ENCODE measurements at regions not wholly inside any gene's neighbourhood (a gene's known extent, or its start where the extent isn't known, plus 50 kb on each side); places are given as distances from the start of the nearest gene placed in this dataset.

- intact Hi-C loops (cut with DNase I), result no loop called here
Measured at GRCh38 chr5:145708169-145708568, 127.0 kb downstream of the PRELID2 start.

GRCh38 chr5:145704724-145705123 is 130.4 kb downstream of the PRELID2 start:
- intact Hi-C loops (cut with DNase I), result no loop called here
- no peak for DNase-seq

More at GRCh38 chr5:145708169-145708568, 127.0 kb downstream of the PRELID2 start:
- no peak for DNase-seq

- intact Hi-C loops (cut with DNase I), result no loop called here
- no peak for DNase-seq
Measured at GRCh38 chr5:145703856-145704255, 131.3 kb downstream of the PRELID2 start.

DNA sequence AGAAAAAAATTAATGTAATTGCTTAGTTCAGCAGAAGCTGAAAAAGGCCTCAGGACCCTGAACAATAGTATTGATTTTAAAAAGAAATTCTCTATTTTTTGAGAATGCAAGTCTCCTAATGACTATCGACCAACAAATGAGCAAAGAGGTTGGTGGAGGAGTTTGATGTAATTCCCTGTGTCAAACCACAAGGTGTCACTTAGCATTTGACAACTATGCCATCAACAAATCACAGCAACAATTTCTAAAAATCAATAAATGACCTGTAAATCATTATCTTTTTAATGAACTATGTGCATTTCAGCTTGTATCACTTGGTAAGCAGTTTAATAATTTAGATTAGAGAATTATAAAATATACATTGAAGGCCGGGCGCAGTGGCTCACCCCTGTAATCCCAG is 133.7 kb downstream of the PRELID2 start:
- intact Hi-C loops (cut with DNase I), result no loop called here
- DNase-seq, result no peak

DNA sequence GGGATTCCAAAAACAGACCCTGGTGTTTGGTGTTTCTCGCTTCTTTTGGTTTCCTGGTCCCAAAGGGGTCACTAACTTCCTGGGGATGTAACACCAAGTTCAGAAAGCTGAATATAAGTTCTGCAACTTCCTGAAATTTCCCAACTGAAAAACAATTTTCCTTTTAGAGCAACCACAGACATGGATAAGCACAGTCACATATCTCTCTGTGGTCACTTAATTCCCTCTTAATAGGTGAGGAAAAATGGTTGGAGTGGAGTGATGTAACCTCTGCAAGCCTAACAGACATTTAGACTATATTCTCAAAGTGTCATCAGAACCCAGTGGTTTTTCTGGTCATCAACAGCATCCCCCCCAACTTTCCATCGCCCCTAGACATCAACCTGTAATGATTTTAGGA is 135.3 kb downstream of the PRELID2 start:
- intact Hi-C loops (cut with DNase I), result no loop called here
- DNase-seq, result no peak

- no peak for DNase-seq
- intact Hi-C loops (cut with DNase I), result no loop called here
Measured at GRCh38 chr5:145697251-145697990, 137.7 kb downstream of the PRELID2 start.

- DNase-seq, result peak in 21 of 42 donors; percentile 11 to 62 (median 28)
- intact Hi-C loops (cut with DNase I), result loop anchor here (10.0 kb wide), 1 partner anchor 126 kb away; no protein-coding TSS in a partner anchor
Measured at GRCh38 chr5:145689235-145689634, 145.9 kb downstream of the PRELID2 start.

GRCh38 chr5:145687943-145688342 is 147.2 kb downstream of the PRELID2 start:
- intact Hi-C loops (cut with DNase I), result loop anchor here (10.0 kb wide), 1 partner anchor 127 kb away; no protein-coding TSS in a partner anchor
- DNase-seq, result no peak

DNA sequence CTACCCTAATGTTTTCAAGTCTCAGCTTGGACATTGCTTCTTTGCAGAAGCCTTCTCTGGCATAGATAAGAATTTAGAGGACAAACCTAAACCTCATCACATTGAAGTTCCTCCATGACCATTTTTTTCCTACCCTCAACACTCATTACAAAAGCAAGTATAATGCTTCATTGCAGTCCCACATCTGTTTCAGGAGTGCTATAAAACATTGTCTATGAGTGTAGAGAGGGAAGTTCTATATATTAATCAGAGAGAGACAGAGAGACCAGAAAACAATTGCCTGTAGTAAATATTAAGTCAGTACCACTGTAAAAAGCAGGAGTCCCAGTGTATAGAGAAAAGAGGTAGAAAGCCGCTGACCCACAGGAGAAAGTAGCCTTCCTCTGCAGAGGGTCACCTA is 149.7 kb downstream of the PRELID2 start:
- no peak for DNase-seq
- intact Hi-C loops (cut with DNase I), result loop anchor here (10.0 kb wide), 1 partner anchor 129 kb away; no protein-coding TSS in a partner anchor

GRCh38 chr5:145683431-145683830 is 151.7 kb downstream of the PRELID2 start:
- no peak for DNase-seq
- intact Hi-C loops (cut with DNase I), result loop anchor here (10.0 kb wide), 1 partner anchor 131 kb away; no protein-coding TSS in a partner anchor

DNA sequence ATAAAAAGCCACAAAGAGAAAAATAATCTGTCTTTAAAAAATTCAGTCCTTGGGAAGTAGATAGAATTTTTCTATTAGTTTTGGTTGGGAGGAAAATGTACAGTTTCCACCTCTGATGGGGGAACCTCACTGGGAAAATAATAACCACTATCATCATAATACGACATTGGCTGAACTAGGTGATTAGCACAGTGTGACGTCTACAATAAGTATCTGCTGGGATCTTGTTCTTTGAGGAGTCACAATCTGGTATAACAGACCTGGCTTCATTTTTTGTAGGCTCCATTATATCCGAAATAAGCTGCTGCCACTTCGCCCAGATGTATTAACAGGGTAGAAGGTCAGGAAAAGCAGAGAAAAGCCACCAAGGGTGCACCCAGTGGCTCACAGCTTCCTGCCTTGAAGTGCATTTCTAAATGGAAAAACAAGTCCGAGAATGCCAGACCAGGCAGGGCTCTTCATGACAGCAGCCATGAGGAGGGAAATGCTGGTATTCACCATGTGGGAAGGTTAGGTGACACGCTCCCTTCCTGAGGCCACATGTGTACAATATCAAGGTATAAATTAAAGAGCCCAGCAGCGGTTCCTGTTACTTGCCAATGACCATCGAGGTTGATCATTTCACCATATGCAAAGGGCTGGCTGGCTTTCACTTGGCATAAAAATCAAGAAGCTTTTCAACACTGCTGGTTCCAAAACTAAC is 152.8 kb downstream of the PRELID2 start:
- intact Hi-C loops (cut with DNase I), result loop anchor here (10.0 kb wide), 1 partner anchor 132 kb away; no protein-coding TSS in a partner anchor
- no peak for DNase-seq

DNA sequence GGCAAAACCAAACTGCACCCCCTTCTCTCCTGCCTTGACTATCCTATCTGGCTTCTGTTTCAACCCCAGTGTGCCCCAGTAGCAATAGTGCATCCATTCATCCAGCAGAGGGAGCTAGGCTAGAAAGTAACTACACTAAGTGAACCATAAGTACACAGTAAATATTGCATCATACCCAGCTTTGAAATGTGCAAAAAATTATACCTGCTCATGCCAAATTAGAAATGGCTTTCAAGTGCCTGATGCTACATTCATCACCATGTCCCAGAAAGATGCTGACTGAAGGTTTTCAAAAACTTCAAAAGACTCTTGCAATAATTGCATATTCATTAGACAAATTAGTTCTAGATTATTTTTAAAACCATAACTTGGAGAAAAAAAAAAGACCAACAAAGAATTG is 153.5 kb downstream of the PRELID2 start:
- intact Hi-C loops (cut with DNase I), result loop anchor here (10.0 kb wide), 1 partner anchor 133 kb away; no protein-coding TSS in a partner anchor
- DNase-seq, result peak in 37 of 42 donors; percentile 12 to 84 (median 54)

DNA sequence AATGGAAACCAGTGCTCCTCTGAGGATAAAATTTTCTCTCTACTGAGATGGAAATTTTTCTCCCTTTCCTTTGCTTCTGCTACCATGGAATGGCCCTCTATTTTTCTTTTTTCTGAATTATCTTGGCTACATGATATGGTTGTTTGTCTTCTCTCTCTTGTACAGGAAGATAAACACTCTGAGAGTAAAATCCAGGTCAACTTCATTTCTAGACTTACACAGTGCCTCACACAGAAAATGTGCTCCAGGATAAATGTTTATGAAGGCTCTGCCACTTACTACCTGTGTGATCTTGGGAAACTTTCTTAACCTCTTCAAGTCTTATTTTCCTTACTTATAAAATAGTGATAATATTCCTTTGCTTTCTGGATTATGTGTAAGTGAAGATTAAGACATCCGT is 153.9 kb downstream of the PRELID2 start:
- no peak for DNase-seq
- intact Hi-C loops (cut with DNase I), result loop anchor here (10.0 kb wide), 1 partner anchor 134 kb away; no protein-coding TSS in a partner anchor

DNA sequence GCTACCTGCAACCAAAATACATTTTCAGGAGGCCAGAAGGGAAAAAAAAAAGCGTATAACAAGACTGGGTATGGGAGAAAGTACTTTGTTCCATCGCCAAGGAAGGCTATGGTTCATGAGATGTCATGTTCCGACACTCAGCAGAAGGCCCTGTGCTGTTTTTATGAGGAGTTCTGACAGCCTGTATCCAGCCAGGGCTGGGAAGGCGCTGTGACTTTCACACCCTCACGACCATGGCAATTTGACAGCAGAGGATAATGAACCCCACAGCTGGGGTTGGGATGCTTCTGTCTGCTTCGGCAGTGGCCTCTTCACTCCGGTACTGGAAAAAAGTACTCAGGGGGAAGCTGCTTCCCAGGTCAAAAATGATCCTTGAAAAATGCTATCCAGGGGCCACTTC is 154.4 kb downstream of the PRELID2 start:
- intact Hi-C loops (cut with DNase I), result loop anchor here (10.0 kb wide), 1 partner anchor 134 kb away; no protein-coding TSS in a partner anchor
- DNase-seq, result no peak

GRCh38 chr5:145680169-145680568 is 155.0 kb downstream of the PRELID2 start:
- DNase-seq, result no peak
- intact Hi-C loops (cut with DNase I), result loop anchor here (10.0 kb wide), 1 partner anchor 135 kb away; no protein-coding TSS in a partner anchor

- intact Hi-C loops (cut with DNase I), result no loop called here
- DNase-seq, result no peak
Measured at GRCh38 chr5:145678255-145678654, 156.9 kb downstream of the PRELID2 start.

- intact Hi-C loops (cut with DNase I), result no loop called here
Measured at GRCh38 chr5:145673786-145674185, 161.4 kb downstream of the PRELID2 start.

GRCh38 chr5:145668714-145669113 is 166.4 kb downstream of the PRELID2 start:
- intact Hi-C loops (cut with DNase I), result no loop called here
- no peak for DNase-seq

More at GRCh38 chr5:145673786-145674185, 161.4 kb downstream of the PRELID2 start:
- DNase-seq, result no peak

DNA sequence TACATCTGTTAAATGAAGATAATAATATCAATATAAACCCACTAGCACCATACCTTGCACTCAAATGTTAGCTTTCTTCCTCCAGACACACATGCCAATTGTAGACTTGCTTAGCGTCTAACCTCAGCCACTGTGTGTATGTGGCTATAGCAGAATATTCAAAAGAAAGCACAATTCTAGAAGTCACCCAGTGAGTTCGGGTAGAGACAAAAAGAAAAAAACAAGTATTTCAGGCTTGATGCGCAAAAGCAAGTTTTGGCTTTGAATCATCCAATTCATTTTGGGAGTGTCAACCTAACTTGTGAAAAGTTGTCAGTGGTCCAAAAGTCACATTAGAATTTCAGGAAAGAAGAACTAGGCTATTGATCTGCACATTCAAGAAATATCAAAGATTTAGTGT is 167.4 kb downstream of the PRELID2 start:
- no peak for DNase-seq
- intact Hi-C loops (cut with DNase I), result no loop called here

- intact Hi-C loops (cut with DNase I), result no loop called here
- DNase-seq, result no peak
Measured at GRCh38 chr5:145666591-145666990, 168.6 kb downstream of the PRELID2 start.
